ENCODE measurements at regions not wholly inside any gene's neighbourhood (a gene's known extent, or its start where the extent isn't known, plus 50 kb on each side); places are given as distances from the start of the nearest gene placed in this dataset.

- TF ChIP-seq CTCF (IDR thresholded peaks at IDR 0.05) (no peak), POLR2A (IDR thresholded peaks at IDR 0.05) (no peak)
These were observed 136.8 kb downstream of the KLF6 start for GRCh38 chr10:3648170-3648569.

All from vagina (tissue), 2 donors.